NCI-H146 treated with DMSO at 0.1 percent for 48 hours (cell line): ENCODE measurements at regions not wholly inside any gene's neighbourhood (a gene's known extent, or its start where the extent isn't known, plus 50 kb on each side); places are given as distances from the start of the nearest gene placed in this dataset.

ENCODE experiments used
- DNase-seq: peaks from one replicate; lab custom pipeline; 2025; ENCODE audit not compliant: unreplicated experiment; lab: John Stamatoyannopoulos, UW

DNA sequence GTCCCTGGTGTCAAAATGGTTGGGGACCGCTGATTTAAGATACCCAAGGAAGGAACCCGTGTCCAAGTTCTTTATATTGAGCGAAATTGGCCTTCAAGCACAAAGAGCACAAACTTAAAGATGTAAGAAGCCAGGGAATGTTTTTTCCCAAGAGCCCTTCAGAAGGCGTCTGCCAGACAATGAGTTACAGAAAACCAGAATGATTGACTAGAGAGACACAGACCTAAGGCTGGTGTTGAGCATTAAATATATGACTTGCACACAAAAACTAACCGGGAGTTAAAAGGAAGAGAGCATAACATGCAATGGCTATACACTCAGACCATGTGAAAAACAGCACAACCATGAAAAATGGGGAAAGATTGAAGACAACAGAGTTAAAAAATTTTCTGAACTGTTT lies 157.5 kb upstream of the FAM9B start:
- no peak for DNase-seq

DNA sequence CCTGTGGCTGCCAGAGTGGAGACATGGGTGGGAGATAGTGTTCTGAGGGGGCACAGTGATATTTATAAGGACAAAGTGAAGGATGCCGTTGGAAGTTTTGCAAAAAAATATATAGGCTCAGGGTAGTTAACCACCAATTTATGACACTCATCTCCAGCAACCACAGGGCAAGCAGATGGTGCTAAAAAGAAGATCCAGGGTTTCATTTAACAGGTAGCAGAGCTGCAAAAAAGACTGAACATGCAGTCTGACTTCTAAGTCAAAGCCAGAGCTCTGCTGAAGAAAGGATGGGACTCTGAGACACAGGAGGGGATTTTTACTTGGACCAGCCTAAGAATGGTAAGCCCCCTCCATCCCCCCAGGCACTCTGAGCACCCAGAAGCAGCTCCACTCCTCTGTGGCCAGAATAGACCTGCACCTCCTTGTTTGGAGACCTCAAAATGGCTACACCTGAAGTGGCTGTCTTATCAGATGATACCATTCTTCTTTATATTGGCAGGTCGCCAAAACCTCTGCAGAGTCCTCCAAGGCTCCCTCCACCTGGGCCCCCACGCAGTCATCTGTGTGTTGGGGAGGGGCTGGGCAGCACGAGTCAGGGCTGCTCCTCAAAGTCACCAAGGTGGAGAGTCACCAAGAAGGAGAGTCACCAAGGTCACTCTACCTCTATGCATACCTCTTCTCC lies 161.4 kb upstream of the FAM9B start:
- no peak for DNase-seq

DNA sequence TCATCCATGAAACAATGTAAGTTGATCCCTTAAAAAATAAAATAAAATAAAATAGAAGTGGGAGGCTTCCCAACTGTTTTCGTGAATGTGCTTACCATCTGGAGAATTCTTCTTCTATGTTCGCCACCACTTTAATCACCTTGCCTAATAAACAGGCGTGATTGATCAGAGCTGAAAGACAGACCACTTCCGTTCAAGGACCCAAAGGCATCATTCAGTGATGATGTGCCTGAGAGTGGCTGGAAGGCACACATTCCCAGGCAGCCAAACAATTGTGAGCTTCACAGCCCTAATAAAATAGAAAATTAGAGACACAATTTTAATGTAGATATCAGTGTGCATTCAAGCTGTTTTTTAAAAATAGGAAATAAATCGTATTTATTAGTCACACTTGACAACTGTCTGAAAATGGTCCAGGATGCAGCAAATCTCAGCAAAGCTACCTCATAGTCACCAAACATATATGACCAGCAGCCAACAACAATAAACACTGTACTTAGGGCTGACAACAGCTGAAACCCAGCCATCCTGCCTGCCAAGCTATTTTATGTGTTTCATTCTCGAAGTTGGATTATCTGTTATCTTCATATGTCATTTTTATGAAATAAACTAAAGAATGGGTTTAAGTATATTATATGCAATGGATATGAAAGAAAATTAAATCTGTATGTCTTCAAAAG lies 163.2 kb upstream of the FAM9B start:
- no peak for DNase-seq

DNA sequence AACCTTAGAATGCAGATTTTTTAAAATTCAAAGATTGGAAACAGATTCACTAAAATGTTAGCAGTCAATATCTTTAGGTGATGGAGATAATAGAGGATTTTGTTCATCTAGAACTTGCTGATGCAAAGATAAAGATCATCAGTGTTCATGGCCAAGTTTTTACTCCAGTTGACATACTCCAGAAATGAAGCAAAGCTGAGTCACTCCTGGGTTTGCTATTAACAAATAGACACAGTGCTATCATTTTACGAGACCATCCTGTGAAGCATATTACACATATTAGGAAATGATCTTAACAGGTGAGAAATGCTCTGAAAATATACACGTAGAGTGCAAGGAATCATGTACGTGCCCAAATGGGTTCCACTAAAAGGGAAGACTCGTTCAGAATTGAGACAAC lies 170.6 kb upstream of the FAM9B start:
- no peak for DNase-seq

DNA sequence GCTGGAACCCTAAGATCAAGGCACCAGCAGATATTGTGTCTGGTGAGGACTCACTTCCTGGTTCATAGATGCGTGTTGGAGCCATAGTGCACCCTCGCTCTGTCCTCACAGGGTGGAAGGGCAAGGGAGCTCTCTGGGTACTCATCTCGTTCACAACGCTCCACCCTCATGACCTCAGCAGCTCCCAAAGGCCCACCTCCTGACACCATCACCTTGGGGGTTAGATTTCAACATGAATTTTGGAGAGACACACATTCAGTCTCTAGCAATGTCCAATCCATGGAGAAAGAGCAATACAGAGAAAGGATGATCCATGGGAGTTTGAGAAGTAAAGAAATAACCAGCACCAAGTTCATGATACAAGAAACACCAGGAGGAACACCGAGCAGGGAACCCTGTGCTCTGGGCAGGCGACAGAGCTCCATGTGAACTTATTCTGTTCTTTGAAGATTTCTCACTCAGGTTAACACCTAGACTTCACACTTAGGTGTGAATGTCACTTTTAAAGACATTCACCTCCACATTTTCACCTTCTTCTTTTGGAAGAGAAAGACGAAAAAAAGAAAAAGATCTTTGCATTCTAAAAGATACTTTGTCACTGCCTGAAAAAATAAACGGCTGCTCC lies 171.8 kb upstream of the FAM9B start:
- no peak for DNase-seq

DNA sequence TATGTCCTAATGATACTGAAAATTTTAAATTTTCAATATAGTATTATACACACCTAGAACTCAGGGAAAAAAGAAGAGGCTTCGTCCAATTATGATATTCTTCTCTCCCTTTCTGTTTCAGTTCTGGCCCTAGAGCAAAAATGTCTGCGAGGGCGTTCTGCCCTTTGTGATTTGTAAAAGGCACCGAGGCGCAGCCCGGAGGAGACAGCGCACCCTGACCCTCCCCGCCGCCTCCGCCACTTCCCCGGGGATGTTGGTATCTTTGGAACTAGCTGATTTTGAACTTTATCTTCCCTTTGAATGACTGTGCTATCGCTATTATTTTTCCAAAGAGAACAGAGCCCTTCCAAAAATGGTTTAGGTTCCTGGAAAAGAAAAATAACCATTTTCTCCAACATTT lies 173.2 kb upstream of the FAM9B start:
- DNase-seq, result no peak

DNA sequence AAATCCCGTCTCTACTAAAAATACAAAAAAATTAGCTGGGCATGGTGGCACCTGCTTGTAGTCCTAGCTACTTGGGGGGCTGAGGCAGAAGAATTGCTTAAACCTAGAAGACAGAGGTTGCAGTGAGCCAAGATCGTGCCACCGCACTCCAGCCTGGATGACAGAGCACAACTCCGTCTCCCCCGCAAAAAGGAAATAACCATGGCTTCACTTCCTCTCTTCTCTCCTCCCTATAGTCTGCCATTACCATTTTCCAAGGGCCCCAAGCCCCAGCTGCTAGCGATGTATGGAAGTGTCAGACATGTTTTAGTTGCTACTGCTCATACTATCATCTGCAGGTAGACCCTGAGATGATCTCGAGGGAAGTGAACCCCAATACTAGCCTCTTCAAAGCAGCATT lies 177.3 kb upstream of the FAM9B start:
- DNase-seq, result no peak

DNA sequence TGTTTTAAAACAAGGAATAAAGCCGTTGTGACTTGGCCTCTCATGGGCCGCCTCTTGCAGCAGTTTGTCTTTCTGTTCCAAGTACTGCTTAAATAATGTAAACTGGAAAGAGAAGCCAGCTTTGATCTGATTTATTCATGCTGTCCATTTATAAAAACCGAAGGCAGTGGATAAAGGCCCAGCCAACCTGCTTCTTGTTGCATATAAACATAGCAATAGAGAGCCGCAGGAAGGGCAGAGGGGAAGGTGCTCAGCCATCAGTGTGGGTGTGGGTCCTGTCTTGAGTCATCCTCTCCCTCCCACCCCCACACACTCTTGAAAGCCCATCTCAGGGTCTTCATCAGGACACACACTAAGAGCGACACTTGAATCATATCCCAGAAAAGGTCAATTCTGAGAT lies 187.9 kb upstream of the FAM9B start:
- no peak for DNase-seq

DNA sequence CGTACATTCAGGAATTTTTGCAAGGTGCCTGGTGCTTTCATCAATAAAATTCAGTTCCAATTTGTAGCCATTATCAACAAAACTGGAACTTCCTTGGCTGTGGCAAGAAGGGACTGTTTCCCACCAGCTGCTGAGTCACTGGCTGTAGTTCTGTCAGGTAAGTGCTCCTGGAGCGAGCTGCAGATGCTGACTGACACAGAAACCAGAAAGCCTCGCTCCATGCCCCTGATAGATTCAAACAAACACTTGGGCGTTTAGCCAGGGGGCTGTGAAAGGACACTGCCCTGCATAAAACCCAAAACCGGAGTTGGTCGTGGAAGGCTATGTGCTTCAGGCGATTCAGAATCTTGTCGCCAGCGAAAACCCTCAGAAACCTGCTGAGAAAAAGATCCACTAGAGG lies 188.4 kb upstream of the FAM9B start:
- no peak for DNase-seq

DNA sequence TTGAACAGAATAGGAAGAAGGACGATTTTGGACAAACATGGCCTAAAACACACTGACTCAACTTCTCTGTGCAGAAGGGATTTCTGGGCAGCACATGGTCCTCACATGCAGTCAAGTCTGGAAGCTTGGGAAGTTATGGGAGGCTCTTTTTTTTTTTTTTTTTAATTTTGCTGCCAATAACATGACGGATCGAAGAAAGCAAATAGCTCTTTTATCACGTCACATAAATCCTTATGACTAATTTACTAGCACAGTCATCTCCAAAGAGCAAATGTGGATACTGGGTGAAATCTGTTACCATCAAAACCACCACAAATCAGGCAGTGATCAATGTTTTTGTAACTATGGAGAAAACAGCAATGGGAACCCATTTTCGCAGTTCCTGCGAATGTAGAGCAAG lies 193.3 kb upstream of the FAM9B start:
- no peak for DNase-seq

DNA sequence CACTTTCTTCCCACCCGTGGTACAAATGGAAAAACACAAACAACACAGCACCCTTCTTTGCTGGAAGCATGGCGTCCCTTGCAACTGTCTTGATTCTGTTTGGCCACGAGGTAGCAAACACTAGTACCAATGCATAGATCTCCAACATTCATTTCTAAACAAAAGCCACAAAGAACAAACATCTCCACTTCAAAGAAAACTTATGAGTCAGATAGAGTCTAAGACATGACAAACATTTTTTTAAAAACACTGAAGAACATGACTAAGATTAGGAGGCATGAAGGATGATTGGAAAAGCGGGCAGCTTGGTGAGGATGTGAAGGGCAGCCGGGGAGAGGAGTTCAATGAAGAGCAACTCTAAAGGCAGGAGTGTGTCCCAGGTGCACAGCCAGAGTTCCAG lies 197.6 kb upstream of the FAM9B start:
- no peak for DNase-seq

DNA sequence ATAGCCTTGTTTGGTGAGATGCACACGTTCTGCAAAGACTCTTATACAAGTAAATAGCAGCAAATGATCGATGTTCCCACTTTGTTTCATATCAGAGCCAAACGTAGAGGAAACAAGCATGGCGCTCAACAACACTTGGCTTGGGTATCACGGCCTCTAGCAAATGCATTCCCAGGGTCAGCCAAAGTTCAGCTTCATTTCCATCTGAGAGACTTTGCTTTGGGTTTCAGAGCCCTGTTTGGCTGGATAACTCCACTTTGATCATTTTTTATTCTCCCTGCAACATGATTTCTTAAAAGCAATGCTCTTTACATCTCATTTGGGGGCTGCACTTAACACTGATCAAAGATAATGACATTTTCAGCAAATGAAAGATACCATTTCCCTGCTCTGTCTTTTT lies 199.2 kb upstream of the FAM9B start:
- no peak for DNase-seq

DNA sequence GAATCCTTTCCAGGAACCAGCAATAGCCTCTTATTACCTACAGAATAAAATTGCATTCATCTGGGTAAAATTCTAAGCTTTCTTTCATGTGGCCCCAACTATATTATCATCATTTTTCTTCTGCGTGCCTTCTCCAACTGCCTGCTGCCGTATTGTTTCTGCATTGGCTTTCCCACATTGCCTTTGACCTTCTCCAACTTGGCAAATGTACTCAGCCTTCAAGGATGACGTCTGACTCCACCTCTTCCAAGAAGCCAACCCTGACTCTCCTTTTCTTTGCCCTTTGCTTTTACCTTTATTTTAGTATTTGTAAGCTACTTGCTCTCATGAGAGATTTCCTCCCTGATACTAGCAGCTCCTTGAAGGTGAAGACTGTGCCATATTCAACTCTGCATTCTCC lies 200.4 kb upstream of the FAM9B start:
- DNase-seq, result no peak

DNA sequence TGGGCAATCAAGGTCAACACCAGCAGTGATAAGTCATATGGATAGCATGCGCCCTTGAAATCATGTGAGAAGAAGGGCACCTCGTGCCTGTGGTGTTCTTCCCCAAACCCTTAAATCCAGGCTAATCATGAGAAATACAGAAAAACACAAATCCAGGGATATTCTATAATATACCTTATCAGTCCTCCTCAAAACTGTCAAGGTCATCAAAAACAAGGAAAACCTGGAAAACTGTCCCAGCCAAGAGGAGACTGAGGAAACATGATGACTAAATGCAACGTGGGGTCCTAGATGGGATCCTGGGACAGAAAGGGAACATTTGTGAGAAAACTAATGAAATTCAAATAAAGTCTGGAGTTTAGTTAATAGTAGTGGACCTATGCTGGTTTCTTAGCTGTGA lies 201.8 kb upstream of the FAM9B start:
- no peak for DNase-seq

DNA sequence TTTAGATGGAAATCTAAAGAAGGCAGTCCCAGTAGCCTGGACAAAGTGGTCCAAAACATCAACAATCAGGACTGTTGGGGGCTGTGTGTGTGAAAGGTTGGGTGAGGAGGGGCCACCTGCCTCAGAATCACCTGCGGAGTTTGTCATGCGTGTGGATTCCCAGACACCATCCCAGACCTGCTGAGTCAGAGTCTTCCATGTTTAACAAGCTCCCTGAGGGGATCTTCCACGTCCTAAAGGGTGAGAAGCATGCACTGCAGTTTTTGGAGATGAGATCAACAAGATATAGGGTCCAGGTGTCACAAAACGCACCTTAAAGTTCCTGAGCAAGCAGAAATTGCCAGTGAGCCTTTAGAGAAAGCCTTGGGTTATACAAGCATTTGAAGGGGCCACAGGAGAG lies 207.0 kb upstream of the FAM9B start:
- no peak for DNase-seq

DNA sequence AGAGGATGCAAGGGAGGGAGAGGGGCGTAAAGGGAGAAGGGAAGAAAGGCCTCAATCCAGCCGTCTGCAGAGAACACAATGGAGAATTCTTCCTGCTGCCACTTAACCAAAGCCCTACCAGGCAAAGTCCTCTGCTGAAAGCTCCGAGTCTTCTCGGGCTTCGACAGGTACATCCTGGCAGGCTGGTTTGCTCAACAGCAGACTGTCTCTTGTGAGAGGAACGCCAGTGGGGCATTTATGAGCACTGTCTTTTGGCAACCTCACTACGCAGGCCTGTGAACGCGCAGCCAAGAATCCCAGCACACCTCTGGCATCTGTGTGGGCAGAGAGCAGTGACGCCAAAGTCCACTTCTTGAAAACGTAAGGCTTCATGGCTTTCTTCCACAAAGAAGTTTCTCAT lies 207.5 kb upstream of the FAM9B start:
- DNase-seq, result no peak

DNA sequence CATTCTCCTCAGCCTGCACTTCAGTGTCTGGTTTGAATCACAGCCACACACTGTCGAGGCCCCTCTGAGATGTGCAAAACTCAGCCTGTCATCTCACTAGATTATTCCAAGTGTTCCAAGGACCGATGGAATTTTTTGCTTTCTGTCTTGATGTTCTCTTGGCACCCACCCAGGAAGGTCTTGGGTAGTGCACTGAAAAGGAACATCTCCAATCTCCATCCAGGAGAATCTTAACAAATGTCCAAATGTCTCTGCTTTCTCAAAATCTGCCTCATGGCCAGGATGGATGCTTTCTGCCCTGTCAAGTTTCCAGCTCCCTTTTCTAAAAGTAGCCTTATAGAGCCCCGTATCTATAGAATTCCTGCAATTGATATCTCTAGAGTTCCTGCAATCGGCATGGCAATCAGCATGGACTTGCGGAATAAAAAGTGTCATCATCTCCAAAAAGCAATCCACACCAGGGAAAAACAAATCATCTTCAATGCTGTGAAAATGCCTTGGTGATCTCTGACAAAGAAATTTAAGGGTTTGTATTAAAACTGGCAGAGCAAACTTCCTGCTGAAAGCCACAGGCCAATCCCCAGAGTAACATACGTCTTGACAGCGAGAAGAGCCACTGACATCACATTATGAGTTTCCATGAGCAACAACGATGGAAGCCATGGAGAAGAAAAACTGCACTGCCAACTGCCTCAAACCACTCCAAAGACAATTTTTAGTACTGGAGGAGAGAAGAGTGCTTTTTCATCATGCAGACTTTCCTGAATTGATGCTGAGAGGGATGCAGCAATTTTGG lies 215.3 kb upstream of the FAM9B start:
- DNase-seq, result no peak

DNA sequence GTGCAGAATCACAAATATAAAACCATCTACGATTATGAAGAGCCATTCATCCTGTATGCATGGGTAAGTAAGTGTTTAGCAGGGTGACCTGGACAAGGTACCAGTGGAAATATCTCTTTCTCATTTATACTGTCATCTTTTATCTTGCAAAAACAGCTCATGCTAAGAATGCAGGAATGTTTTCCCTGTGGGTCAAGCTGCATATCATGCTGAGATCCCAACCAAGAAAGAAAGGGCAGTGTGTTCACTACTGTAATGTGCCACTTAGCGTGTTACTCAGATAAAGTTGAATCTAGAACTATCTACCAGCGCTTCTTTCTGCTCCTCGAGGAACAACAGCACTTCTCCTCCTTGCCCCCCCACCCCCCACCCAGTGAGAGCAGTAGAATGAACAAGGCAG lies 212.7 kb upstream of the TBL1X start:
- DNase-seq, result no peak

DNA sequence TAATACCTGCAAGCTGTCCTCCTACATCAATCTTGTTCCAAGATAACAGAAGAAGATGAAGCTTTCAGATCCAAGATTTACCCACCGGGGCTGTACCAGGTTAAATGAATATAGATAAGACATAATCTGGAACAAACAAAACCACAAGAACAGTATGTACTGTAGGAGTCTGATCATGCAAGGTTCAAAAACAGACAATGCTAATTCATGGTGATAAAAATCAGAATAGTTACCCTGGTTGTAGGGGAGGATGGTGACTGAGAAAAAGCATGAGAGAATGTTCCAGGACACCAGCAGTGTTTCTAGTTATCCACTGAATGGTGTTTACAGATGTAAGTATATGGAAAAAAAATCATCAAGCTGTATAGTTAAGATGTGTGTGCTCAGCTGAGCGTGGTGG lies 211.6 kb upstream of the TBL1X start:
- no peak for DNase-seq

DNA sequence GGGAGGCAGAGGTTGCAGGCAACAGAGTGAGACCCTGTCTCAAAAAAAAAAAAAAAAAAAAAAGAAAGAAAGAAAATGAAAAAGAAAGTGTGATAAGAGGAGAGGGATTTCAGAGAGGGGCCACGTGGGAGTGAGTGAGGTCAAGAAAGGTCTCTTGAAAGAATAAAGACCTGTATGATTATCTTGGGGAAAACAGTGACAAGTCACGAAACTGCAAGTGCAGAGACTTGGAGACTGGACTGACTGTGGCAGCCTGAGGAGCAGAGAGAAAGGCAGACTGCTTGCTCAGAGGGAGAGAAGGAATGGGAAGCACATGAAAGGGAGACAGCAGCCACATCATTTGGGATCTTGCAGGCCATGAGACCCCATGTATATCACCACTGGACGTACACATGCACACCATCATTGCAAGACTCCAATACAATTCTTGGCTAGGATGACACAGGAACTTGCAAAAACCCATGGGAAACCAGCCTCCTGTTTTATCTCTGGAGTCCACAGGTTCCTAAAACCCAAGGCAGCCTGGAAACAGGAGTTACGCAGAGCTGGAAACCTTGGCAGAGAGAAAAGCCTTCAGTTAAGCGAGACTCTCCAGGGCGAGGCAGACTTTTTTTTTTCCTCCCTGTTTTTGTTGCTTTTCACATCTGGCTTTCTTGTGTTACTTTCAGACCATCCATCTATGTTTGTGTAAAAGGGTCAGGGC lies 207.0 kb upstream of the TBL1X start:
- DNase-seq, result no peak

DNA sequence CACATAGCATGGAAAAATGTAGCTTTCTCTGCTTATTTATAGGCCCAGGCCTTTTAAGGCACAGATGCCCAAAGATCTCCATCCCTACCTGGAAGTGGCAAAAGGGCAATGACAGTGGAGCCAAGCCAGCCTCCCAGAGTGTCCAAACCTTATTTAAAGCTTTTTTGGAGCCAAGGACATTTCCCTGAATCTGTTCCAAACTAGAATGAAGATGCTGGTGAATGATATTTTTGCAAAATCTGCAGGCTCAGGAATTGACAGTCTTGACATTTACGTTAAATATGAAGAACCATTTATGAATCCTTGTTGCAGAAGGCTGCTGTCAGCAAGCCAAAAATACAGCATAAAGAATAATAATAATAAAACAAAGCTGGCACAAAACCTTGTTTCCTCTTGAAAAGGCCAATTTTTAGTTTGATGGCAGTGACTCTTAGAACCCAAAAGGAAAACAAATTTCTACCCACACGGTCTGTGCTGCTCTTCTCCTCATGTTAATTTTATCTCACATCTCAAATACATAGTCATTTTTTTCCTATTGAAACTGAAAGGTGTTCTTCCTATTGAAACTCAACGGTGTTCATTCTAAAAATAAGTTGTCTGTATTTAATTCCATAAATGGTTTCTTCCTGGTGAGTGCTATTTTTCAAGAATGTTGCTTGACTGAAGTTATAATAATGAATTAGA lies 206.3 kb upstream of the TBL1X start:
- DNase-seq, result no peak
